ENCODE measurements at regions not wholly inside any gene's neighbourhood (a gene's known extent, or its start where the extent isn't known, plus 50 kb on each side); places are given as distances from the start of the nearest gene placed in this dataset.
A peak's percentile ranks its signal among the peaks of the same experiment; 100 is the strongest.

DNA sequence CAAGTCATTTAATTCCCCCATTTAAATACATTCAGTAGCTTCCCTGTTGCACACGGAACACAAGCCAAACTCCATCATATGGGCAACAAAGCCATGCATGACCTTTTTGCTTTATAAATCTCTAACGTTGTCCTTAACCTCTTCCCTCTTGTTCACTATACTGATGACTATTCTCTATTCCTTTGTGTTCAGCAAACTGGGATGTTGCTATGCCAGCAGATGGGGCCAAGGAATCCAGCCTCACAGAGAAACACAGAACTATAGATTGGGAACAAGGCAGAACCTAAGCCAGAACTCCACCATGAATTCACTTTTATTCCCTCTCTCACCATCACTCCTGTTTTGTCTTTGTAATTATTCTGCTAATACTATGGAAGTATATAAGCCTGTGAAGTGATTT, 398.4 kb downstream of the TUSC7 start:
- H3K9me3 ChIP-seq: no peaks in the 10 kb centered on the region
- H3K27ac ChIP-seq: no peak overlapping the region
- H3K4me3 ChIP-seq: no peak overlapping the region
- intact Hi-C loops (cut with DNase I; ENCODE audit: low total_unique reads): no loop called here
- no peaks in the 10 kb centered on the region for H3K36me3 ChIP-seq
- no peaks in the 10 kb centered on the region for H3K27me3 ChIP-seq
- TF ChIP-seq EP300 (IDR thresholded peaks at IDR 0.05) (no peak), POLR2A (IDR thresholded peaks at IDR 0.05) (no peak), POLR2AphosphoS5 (IDR thresholded peaks at IDR 0.05) (no peak)
- TF ChIP-seq, protein P1, sequence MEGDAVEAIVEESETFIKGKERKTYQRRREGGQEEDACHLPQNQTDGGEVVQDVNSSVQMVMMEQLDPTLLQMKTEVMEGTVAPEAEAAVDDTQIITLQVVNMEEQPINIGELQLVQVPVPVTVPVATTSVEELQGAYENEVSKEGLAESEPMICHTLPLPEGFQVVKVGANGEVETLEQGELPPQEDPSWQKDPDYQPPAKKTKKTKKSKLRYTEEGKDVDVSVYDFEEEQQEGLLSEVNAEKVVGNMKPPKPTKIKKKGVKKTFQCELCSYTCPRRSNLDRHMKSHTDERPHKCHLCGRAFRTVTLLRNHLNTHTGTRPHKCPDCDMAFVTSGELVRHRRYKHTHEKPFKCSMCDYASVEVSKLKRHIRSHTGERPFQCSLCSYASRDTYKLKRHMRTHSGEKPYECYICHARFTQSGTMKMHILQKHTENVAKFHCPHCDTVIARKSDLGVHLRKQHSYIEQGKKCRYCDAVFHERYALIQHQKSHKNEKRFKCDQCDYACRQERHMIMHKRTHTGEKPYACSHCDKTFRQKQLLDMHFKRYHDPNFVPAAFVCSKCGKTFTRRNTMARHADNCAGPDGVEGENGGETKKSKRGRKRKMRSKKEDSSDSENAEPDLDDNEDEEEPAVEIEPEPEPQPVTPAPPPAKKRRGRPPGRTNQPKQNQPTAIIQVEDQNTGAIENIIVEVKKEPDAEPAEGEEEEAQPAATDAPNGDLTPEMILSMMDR (IDR thresholded peaks at IDR 0.05): no peak
- DNase-seq: no peak
- 79 to 89% (median 86%) methylated on average over 2 of the region's 2 CpGs for WGBS, 5 donors
- H3K4me1 ChIP-seq: no peaks in the 10 kb centered on the region

DNA sequence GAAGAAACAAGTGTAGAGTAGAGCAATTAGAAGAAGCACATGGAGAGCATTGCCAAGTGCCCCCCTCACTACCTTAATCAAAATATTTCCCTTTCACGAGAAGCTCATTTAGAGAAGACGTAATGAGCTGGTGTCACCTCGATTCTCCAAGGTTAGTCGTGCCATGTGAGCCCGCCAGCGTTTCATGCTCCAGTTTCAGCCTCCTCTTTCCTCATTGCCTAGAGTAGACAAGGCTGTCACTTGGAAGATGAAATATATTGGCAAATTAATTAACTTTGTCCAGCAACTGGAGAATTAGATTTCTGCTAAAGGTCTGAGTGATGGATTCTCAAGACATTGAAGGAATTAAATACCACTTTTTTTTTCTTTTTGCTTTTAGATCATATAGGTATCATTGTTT, 399.6 kb downstream of the TUSC7 start:
- Histone ChIP-seq H3K27ac (no peak overlapping the region), H3K4me1 (no peaks in the 10 kb centered on the region), H3K36me3 (no peaks in the 10 kb centered on the region), H3K27me3 (no peaks in the 10 kb centered on the region), H3K4me3 (no peak overlapping the region), H3K9me3 (no peaks in the 10 kb centered on the region)
- WGBS, 5 donors: 86 to 96% (median 92%) methylated on average over 6 of the region's 6 CpGs
- intact Hi-C loops (cut with DNase I; ENCODE audit: low total_unique reads): no loop called here
- TF ChIP-seq POLR2AphosphoS5 (IDR thresholded peaks at IDR 0.05): no peak
- TF ChIP-seq POLR2A (IDR thresholded peaks at IDR 0.05): no peak
- no peak for TF ChIP-seq EP300 (IDR thresholded peaks at IDR 0.05)
- TF ChIP-seq, protein P1 (IDR thresholded peaks at IDR 0.05): no peak
- DNase-seq: no peak

DNA sequence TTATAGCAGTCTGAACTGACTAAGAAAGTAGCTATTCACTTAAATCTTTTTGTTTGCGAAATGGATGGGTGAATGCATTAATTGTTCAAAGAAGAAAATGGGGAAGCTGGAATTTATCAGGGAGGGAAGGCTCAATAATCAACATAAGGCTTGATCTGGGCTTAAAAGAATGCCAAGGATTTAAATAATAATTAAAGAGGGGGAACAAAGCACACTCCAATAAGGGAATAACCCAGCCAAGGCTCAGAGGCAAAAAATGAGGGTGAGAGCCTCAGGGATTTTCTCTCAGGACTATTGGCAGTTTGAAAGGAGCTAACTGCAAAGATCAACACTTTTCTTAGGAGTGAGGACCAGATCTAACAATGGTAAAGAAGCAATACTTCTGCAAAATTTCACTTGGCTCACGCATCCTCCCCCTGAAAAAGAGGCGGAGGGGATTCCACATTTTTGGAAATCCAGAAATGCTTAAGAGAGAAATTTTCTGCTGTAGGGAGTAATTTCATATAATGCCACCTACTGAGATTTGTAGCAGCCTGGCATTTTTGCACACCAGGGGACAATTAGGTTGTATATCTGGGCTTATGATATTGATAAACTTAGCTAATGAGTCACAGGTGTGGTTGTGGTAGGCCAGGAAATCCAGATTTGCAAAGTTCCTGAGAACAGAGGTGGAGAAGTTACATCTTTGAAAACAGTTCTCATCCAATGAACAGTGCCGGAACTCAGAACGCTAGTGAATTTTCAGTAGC, 405.1 kb downstream of the TUSC7 start:
- Histone ChIP-seq H3K27me3 (no peaks in the 10 kb centered on the region), H3K4me3 (no peak overlapping the region), H3K4me1 (no peaks in the 10 kb centered on the region), H3K9me3 (no peaks in the 10 kb centered on the region), H3K27ac (no peak overlapping the region), H3K36me3 (no peaks in the 10 kb centered on the region)
- intact Hi-C loops (cut with DNase I; ENCODE audit: low total_unique reads): no loop called here
- 88 to 96% (median 95%) methylated on average over 5 of the region's 5 CpGs for WGBS, 5 donors
- DNase-seq: no peak
- TF ChIP-seq POLR2AphosphoS5 (IDR thresholded peaks at IDR 0.05) (no peak), POLR2A (IDR thresholded peaks at IDR 0.05) (no peak), EP300 (IDR thresholded peaks at IDR 0.05) (no peak)
- TF ChIP-seq, protein P1 (IDR thresholded peaks at IDR 0.05): no peak

- H3K9me3 ChIP-seq: no peaks in the 10 kb centered on the region
- no peaks in the 10 kb centered on the region for H3K4me1 ChIP-seq
- H3K27me3 ChIP-seq: no peaks in the 10 kb centered on the region
- intact Hi-C loops (cut with DNase I; ENCODE audit: low total_unique reads): no loop called here
- 57 to 79% (median 66%) methylated on average over 2 of the region's 2 CpGs for WGBS, 5 donors
- TF ChIP-seq EP300 (IDR thresholded peaks at IDR 0.05) (no peak), POLR2AphosphoS5 (IDR thresholded peaks at IDR 0.05) (no peak), POLR2A (IDR thresholded peaks at IDR 0.05) (no peak)
- TF ChIP-seq, protein P1 (IDR thresholded peaks at IDR 0.05): no peak
- no peaks in the 10 kb centered on the region for H3K36me3 ChIP-seq
- peak in 1 of 2 donors; percentile 9 for DNase-seq
- no peak overlapping the region for H3K27ac ChIP-seq
- no peak overlapping the region for H3K4me3 ChIP-seq
Measured at GRCh38 chr3:117117188-117117936, 407.8 kb downstream of the TUSC7 start.
